ENCODE measurements at regions not wholly inside any gene's neighbourhood (a gene's known extent, or its start where the extent isn't known, plus 50 kb on each side); places are given as distances from the start of the nearest gene placed in this dataset.

DNA sequence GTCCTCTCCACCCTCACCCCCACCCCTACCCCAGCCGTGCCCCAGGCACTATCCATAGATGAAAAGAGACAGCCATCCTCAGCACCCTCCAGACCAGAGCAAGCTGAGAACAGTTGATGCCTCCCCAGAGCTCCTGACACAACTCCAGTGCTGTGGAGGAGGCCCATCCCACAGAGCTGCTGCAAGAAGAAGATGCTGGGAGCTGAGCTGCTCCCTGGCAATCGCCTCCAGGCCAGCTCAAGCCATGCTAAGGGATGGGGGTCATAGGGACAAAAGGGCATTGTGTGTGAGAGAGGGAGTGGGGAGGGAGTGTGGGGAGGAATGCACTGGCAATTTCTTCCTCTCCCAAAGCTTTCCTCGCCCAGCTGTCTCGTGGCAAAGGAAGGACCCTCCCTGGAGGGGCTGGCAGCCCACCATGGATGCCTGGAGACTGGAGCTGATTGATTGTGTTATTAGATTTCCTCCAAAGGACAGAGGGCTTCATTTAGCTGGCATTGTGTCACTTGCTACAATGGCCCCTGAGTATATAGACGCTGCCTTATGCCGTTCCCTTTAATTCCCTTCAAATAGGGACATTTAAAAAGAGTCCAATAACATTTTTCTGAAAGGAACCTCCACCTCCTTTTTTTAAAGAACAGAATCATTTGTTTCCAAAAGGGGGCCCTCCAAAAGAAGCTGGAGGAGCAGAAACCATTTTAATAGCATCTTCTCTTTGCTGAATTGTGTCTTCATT lies 476.4 kb downstream of the FOXO1 start:
- Histone ChIP-seq H3K36me3 (ENCODE audit: control insufficient read depth, insufficient read depth, low read length) (no peaks in the 10 kb centered on the region), H3K4me1 (peaks cover 18% of the 10 kb centered on the region), H3K9me3 (no peaks in the 10 kb centered on the region), H3K27me3 (replicated peaks; ENCODE audit: control insufficient read depth, insufficient read depth, low read length) (no peaks in the 10 kb centered on the region), H3K4me3 (ENCODE audit: low read depth, low read length) (no peak overlapping the region)
- ChIA-PET POLR2A (interaction anchor here (0.6 kb wide), 1 partner anchor 321 kb away, joined by 3 read pairs; no protein-coding TSS in a partner anchor), CTCF (no interaction called here)
- no TSS peak for BruUV-seq (replicated peaks)
- no peaks in the 10 kb centered on the region for H3K4me1 Mint-ChIP-seq (ENCODE audit: low read depth, unreplicated experiment)
- H3K27me3 Mint-ChIP-seq (ENCODE audit: insufficient read depth, unreplicated experiment) = no peaks in the 10 kb centered on the region
- DNase-seq = no peak
- no peak overlapping the region for H3K27ac Mint-ChIP-seq (ENCODE audit: unreplicated experiment)
- TF ChIP-seq, protein P1, sequence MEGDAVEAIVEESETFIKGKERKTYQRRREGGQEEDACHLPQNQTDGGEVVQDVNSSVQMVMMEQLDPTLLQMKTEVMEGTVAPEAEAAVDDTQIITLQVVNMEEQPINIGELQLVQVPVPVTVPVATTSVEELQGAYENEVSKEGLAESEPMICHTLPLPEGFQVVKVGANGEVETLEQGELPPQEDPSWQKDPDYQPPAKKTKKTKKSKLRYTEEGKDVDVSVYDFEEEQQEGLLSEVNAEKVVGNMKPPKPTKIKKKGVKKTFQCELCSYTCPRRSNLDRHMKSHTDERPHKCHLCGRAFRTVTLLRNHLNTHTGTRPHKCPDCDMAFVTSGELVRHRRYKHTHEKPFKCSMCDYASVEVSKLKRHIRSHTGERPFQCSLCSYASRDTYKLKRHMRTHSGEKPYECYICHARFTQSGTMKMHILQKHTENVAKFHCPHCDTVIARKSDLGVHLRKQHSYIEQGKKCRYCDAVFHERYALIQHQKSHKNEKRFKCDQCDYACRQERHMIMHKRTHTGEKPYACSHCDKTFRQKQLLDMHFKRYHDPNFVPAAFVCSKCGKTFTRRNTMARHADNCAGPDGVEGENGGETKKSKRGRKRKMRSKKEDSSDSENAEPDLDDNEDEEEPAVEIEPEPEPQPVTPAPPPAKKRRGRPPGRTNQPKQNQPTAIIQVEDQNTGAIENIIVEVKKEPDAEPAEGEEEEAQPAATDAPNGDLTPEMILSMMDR (IDR thresholded peaks at IDR 0.05; ENCODE audit: insufficient read depth in 1 of 2, low read depth in 1 of 2, low read length in 1 of 2, severe bottlenecking in 1 of 2, unreplicated experiment in 1 of 2) = no peak
- H3K9me3 Mint-ChIP-seq (ENCODE audit: unreplicated experiment) = no peaks in the 10 kb centered on the region
- intact Hi-C loops (cut with micrococcal nuclease; ENCODE audit: unreplicated experiment) = no loop called here
- H3K4me3 Mint-ChIP-seq (ENCODE audit: unreplicated experiment) = no peak overlapping the region
- H3K36me3 Mint-ChIP-seq (ENCODE audit: insufficient read depth, unreplicated experiment) = no peaks in the 10 kb centered on the region

DNA sequence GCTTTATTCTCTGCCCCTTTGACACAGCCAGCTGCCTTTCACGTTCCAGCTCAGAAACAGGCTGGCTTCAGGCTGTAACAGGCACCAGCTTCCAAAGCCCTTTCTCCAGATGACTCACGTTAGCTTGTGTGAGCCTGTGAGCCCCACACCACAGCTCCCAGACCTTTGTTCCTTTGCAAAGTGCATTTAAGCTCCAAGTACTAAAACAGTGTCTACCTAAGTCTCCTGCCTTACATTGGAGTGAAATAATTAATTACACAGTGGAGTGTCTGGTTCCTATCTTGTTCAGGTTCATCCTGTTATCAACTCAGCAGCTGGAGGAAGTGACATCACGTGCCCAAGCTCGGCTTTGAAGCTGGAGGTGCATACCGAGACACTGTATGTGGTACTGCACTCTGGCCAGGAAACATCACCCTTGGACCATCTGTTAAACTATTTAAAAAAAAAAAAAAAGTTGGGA lies 475.8 kb downstream of the FOXO1 start:
- Histone ChIP-seq H3K4me1 (peaks cover 18% of the 10 kb centered on the region), H3K27me3 (replicated peaks; ENCODE audit: control insufficient read depth, insufficient read depth, low read length) (no peaks in the 10 kb centered on the region), H3K4me3 (ENCODE audit: low read depth, low read length) (no peak overlapping the region), H3K9me3 (no peaks in the 10 kb centered on the region), H3K36me3 (ENCODE audit: control insufficient read depth, insufficient read depth, low read length) (no peaks in the 10 kb centered on the region)
- H3K4me3 Mint-ChIP-seq (ENCODE audit: unreplicated experiment) = no peak overlapping the region
- no peaks in the 10 kb centered on the region for H3K4me1 Mint-ChIP-seq (ENCODE audit: low read depth, unreplicated experiment)
- H3K36me3 Mint-ChIP-seq (ENCODE audit: insufficient read depth, unreplicated experiment) = no peaks in the 10 kb centered on the region
- no peaks in the 10 kb centered on the region for H3K27me3 Mint-ChIP-seq (ENCODE audit: insufficient read depth, unreplicated experiment)
- no peaks in the 10 kb centered on the region for H3K9me3 Mint-ChIP-seq (ENCODE audit: unreplicated experiment)
- intact Hi-C loops (cut with micrococcal nuclease; ENCODE audit: unreplicated experiment) = no loop called here
- ChIA-PET POLR2A (interaction anchor here (0.6 kb wide), 1 partner anchor 320 kb away, joined by 3 read pairs; no protein-coding TSS in a partner anchor), CTCF (no interaction called here)
- peak; percentile 30 to 60 for DNase-seq
- no peak overlapping the region for H3K27ac Mint-ChIP-seq (ENCODE audit: unreplicated experiment)
- BruUV-seq (replicated peaks) = no TSS peak
- TF ChIP-seq, protein P1 (IDR thresholded peaks at IDR 0.05; ENCODE audit: insufficient read depth in 1 of 2, low read depth in 1 of 2, low read length in 1 of 2, severe bottlenecking in 1 of 2, unreplicated experiment in 1 of 2) = no peak

DNA sequence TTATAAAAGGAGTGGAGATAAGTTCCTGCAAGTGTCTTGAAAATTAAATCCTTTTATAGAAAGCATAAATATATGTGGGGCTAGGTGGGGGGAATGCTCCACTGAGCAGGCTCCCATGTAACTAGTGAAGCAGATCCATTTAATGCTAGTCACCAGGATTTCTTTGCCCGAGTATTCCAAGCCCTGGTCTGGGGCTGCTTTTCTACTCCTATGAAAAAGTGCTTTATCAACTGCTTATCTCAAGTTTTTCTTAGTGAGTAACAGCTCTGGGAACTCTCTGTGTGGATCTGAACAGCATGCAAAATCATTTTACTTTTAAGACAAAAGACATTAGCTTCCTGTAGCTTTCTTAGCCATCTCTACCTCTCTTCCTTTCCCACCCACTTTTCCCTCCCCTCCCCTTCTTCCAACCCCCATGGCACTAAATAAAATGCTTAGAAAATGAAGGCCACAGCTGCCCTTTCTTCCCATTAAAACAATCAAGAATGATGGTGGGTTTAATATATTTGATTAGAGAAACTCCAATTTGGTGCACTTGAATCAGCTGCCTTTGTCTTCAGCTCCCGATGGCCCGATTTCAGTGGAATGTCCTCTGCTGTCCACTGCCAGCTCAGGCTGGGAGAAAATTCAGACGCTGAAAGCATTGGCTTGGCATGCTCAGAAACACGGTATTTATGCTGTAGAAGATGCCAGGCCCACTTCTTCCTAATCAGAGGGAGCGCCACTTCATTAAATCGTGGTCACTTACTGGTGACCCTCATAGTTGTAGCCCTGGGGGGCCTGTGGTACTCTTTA lies 475.1 kb downstream of the FOXO1 start:
- H3K36me3 Mint-ChIP-seq (ENCODE audit: insufficient read depth, unreplicated experiment) = no peaks in the 10 kb centered on the region
- no TSS peak for BruUV-seq (replicated peaks)
- no peak overlapping the region for H3K4me3 ChIP-seq (ENCODE audit: low read depth, low read length)
- DNase-seq = no peak
- TF ChIP-seq, protein P1 (IDR thresholded peaks at IDR 0.05; ENCODE audit: insufficient read depth in 1 of 2, low read depth in 1 of 2, low read length in 1 of 2, severe bottlenecking in 1 of 2, unreplicated experiment in 1 of 2) = no peak
- no peaks in the 10 kb centered on the region for H3K27me3 ChIP-seq (replicated peaks; ENCODE audit: control insufficient read depth, insufficient read depth, low read length)
- intact Hi-C loops (cut with micrococcal nuclease; ENCODE audit: unreplicated experiment) = no loop called here
- H3K27me3 Mint-ChIP-seq (ENCODE audit: insufficient read depth, unreplicated experiment) = no peaks in the 10 kb centered on the region
- peaks cover 18% of the 10 kb centered on the region for H3K4me1 ChIP-seq
- H3K9me3 ChIP-seq = no peaks in the 10 kb centered on the region
- H3K4me3 Mint-ChIP-seq (ENCODE audit: unreplicated experiment) = no peak overlapping the region
- no peaks in the 10 kb centered on the region for H3K36me3 ChIP-seq (ENCODE audit: control insufficient read depth, insufficient read depth, low read length)
- CTCF ChIA-PET = no interaction called here
- no peak overlapping the region for H3K27ac Mint-ChIP-seq (ENCODE audit: unreplicated experiment)
- no peaks in the 10 kb centered on the region for H3K4me1 Mint-ChIP-seq (ENCODE audit: low read depth, unreplicated experiment)
- POLR2A ChIA-PET = no interaction called here
- no peaks in the 10 kb centered on the region for H3K9me3 Mint-ChIP-seq (ENCODE audit: unreplicated experiment)

All from Caco-2 (cell line).